Osteoblast (primary cell): ENCODE measurements at regions not wholly inside any gene's neighbourhood (a gene's known extent, or its start where the extent isn't known, plus 50 kb on each side); places are given as distances from the start of the nearest gene placed in this dataset.

ENCODE experiments used
- DNase-seq: peaks from one replicate; pipeline ENCODE4 v3.0.0; 2011; ENCODE audit warnings: low spot score, mixed read lengths; ENCODE audit not compliant: insufficient read length; ENCODE audit errors: missing footprints
- H2AFZ ChIP-seq: 2 replicates; pipeline ENCODE4 v1.6.0; 2011; ENCODE audit warnings: mild to moderate bottlenecking, low read length
- H3K27ac ChIP-seq: 2 replicates; pipeline ENCODE4 v1.5.1; 2011; ENCODE audit warnings: mild to moderate bottlenecking, low read depth, low read length, moderate library complexity
- H3K27me3 ChIP-seq: 2 replicates; pipeline ENCODE4 v1.6.0; 2012; ENCODE audit warnings: mild to moderate bottlenecking, control low read depth, inconsistent platforms, low read length, moderate library complexity; ENCODE audit not compliant: insufficient read depth
- H3K36me3 ChIP-seq: 2 replicates; pipeline ENCODE4 v1.5.1; 2011; ENCODE audit warnings: mild to moderate bottlenecking, low read length, control low read depth, moderate library complexity; ENCODE audit not compliant: insufficient read depth
- H3K4me1 ChIP-seq: 2 replicates; pipeline ENCODE4 v1.5.1; 2011; ENCODE audit warnings: mild to moderate bottlenecking, low read length, control low read depth, moderate library complexity; ENCODE audit not compliant: insufficient read depth
- H3K4me2 ChIP-seq: 2 replicates; pipeline ENCODE4 v1.6.0; 2011; ENCODE audit warnings: mild to moderate bottlenecking, low read length; ENCODE audit not compliant: insufficient read depth
- H3K4me3 ChIP-seq: fragments of 200-600 bp; sonication (generic); 3 replicates; pipeline ENCODE4 v1.5.1; 2012; ENCODE audit warnings: mild to moderate bottlenecking, low read length, inconsistent platforms; ENCODE audit not compliant: insufficient read depth
- H3K79me2 ChIP-seq: 2 replicates; pipeline ENCODE4 v1.6.0; 2012; ENCODE audit warnings: mild to moderate bottlenecking, low read length, control low read depth, inconsistent platforms; ENCODE audit not compliant: insufficient read depth
- H3K9me3 ChIP-seq: 2 replicates; pipeline ENCODE4 v1.5.1; 2011; ENCODE audit warnings: low read depth, low read length, control low read depth
- H4K20me1 ChIP-seq: 2 replicates; pipeline ENCODE4 v1.6.0; 2012; ENCODE audit warnings: mild to moderate bottlenecking, low read length, control low read depth; ENCODE audit not compliant: insufficient read depth
- TF ChIP-seq, protein P1 (sequence below): IDR thresholded peaks from 2 replicates; pipeline ENCODE4 v1.5.1; 2011; ENCODE audit warnings: mild to moderate bottlenecking, low read depth, low read length, moderate library complexity; ENCODE audit errors: extremely low read depth

DNA sequence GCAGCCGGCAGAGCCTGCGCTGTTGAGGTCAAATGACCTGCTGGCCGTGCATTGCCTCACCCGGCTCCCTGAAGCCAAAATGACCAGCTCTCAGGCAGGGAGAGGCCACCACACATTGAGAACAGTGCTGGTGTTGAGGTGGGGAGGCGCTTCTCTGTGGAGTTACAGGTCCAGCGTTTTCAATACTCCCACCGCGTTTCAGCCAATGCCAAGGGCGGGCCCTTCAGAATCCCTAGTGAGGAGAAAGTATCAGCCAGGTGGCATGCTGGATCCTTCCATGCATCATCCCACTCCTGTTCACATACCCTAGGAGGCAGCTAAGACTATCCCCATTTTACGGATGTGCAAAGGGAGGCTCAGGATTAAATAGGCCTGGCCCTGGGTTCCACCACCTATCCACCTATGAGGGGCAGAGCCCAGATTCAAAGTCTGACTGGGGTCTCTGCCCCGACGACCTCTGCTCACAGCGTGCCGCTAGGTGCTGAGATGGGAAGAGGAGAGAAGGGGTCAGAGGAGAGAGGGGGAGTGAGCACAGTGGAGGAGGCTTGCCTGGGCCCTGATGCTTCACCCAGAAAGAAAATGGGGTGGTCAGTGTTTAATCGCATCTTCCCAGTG is 137.6 kb upstream of the ID2 start:
- DNase-seq: peak; percentile 80
- Histone ChIP-seq H3K36me3 (no peaks in the 10 kb centered on the region), H4K20me1 (no peaks in the 10 kb centered on the region), H3K27me3 (no peaks in the 10 kb centered on the region), H3K27ac (peak overlapping the region; percentile 72), H3K4me3 (no peak overlapping the region), H3K79me2 (no peaks in the 10 kb centered on the region), H3K4me2 (peak overlapping the region; percentile 63), H3K4me1 (peaks cover 16% of the 10 kb centered on the region), H3K9me3 (no peaks in the 10 kb centered on the region), H2AFZ (peak overlapping the region; percentile 47)
- TF ChIP-seq, protein P1, sequence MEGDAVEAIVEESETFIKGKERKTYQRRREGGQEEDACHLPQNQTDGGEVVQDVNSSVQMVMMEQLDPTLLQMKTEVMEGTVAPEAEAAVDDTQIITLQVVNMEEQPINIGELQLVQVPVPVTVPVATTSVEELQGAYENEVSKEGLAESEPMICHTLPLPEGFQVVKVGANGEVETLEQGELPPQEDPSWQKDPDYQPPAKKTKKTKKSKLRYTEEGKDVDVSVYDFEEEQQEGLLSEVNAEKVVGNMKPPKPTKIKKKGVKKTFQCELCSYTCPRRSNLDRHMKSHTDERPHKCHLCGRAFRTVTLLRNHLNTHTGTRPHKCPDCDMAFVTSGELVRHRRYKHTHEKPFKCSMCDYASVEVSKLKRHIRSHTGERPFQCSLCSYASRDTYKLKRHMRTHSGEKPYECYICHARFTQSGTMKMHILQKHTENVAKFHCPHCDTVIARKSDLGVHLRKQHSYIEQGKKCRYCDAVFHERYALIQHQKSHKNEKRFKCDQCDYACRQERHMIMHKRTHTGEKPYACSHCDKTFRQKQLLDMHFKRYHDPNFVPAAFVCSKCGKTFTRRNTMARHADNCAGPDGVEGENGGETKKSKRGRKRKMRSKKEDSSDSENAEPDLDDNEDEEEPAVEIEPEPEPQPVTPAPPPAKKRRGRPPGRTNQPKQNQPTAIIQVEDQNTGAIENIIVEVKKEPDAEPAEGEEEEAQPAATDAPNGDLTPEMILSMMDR: no peak

DNA sequence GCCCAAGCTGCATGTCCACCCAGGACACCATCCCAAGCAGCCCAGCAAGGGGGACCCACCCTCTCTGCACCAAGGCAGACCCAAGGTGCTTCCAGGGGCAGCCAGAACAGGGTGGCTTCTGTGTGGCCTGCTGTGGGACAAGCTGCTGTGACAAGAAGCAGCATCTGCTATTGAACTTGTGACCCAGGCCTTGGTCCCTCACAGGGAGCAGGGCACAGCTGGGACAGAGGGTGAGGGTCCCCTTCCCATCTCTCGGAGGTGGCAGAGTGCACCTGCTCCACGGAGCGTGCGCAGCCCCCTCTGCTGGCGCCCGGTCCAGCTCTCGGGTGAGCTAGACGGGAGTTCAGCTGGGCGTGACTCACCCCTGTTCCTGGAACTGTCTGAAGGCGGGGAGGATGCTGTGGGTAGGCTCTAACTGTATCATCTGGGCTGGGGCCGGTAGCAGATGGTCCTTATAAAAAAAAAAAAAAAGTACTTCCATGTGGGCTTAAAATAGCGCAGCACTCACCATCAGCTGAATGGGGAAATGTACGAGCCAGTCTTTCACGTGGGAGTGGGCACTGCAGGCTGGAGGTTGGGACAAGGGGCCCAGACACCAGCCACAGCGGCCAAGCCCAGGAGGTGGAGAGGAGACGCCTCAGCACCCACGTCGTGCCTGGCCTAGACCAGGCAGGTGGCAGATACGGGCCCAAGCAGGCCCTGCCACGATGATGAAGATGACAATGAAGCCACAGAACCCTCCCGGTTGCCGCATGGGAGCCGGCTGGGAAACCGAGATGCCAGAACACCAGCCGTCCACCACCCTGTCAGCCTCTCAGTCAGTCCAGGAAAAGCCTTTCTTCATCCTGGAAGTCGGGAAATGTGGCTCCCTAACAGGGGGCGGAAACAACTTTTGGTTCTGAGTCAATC is 136.8 kb upstream of the ID2 start:
- DNase-seq: peak; percentile 98
- Histone ChIP-seq H3K27me3 (no peaks in the 10 kb centered on the region), H3K36me3 (no peaks in the 10 kb centered on the region), H3K79me2 (no peaks in the 10 kb centered on the region), H3K9me3 (no peaks in the 10 kb centered on the region), H2AFZ (no peak overlapping the region), H3K4me2 (no peak overlapping the region), H3K4me1 (peaks cover 16% of the 10 kb centered on the region), H3K4me3 (no peak overlapping the region), H3K27ac (no peak overlapping the region), H4K20me1 (no peaks in the 10 kb centered on the region)
- TF ChIP-seq, protein P1: peak; percentile 36

DNA sequence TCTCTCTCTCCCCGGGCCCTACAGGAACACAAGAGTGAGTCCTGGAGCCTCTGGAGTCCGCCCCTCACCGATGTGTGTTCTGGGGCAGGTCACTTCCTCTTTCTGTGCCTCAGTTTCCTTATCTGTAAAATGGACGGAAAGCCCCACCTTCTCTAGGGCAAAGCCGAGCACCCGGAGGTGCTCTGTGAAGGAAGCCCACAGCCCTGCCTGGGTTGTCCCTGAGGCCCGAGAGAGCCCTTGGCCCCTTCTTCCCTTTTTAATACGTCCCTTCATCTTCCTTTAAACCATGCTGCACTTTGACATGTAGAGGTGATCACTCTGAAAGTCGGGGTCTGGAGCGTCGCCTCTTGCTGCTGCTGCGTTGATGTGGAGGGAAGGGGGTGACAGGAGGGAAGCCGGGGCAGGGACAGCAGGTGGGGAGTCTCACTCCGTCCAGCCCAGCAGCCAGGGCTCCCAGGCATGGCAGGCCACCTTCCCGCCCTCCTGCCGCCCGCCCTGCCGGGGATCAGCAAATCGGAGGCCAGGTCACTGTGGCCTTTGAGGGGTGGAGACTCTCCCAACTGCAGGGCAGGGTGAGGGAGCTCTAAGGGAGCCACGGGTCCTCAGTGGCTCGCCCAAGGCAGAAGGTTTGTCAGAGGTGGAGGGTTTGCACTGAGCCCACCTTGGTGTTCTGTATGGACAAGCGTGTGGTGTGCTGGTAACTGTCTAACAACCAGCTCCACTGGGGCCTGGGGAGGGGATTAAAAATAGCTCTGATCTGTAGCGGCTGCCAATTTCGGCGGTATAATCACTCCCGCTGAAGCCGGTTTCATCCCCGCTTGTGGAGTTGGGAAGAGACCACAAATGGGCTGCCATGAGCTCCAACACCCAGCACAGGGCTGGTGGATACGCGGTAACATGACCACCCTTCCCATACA is 135.9 kb upstream of the ID2 start:
- peaks cover 16% of the 10 kb centered on the region for H3K4me1 ChIP-seq
- H2AFZ ChIP-seq: no peak overlapping the region
- H3K4me3 ChIP-seq: no peak overlapping the region
- no peaks in the 10 kb centered on the region for H3K79me2 ChIP-seq
- H3K9me3 ChIP-seq: no peaks in the 10 kb centered on the region
- no peak overlapping the region for H3K27ac ChIP-seq
- TF ChIP-seq, protein P1: no peak
- peak; percentile 76 for DNase-seq
- H4K20me1 ChIP-seq: no peaks in the 10 kb centered on the region
- no peaks in the 10 kb centered on the region for H3K36me3 ChIP-seq
- no peaks in the 10 kb centered on the region for H3K27me3 ChIP-seq
- H3K4me2 ChIP-seq: no peak overlapping the region
